Esophagus muscularis mucosa (tissue), 3 donors: ENCODE measurements at regions not wholly inside any gene's neighbourhood (a gene's known extent, or its start where the extent isn't known, plus 50 kb on each side); places are given as distances from the start of the nearest gene placed in this dataset.

Experiments used
- CTCF ChIP-seq, 3 experiments: fragments of 200-600 bp in 2 of 3; fragments of 450-650 bp in 1 of 3; sonication (generic) in 2 of 3; IDR thresholded peaks; one replicate each; pipeline ENCODE4 v1.5.1; 2017 to 2019; ENCODE audit warnings: antibody characterized with exemption in 3 of 3, mild to moderate bottlenecking in 2 of 3, moderate library complexity in 1 of 3
- POLR2AphosphoS5 ChIP-seq, 2 donors: sonication (generic); formaldehyde crosslinking; IDR thresholded peaks; one replicate each; pipeline ENCODE4 v1.6.1; 2017; ENCODE audit warnings: antibody characterized with exemption in 2 of 2

GRCh38 chr13:48849515-48849914 lies 126.2 kb upstream of the FNDC3A start:
- TF ChIP-seq CTCF (IDR thresholded peaks at IDR 0.05) (no peak), POLR2AphosphoS5 (IDR thresholded peaks at IDR 0.05) (no peak)
